Natural killer cell (primary cell): ENCODE measurements at regions not wholly inside any gene's neighbourhood (a gene's known extent, or its start where the extent isn't known, plus 50 kb on each side); places are given as distances from the start of the nearest gene placed in this dataset.

ENCODE experiments used
- ATAC-seq, 3 donors: fragments of 150-1000 bp in 2 of 3; fragments of 200-7000 bp in 1 of 3; cut with Tn5 transposase; 1 replicate in 1 of 3; 2 replicates in 2 of 3; pipeline ENCODE4 v1.10.0; 2021; ENCODE audit warnings: mild to moderate bottlenecking in 2 of 3, moderate library complexity in 2 of 3
- DNase-seq, 2 donors: peaks; one replicate each; pipeline versions ENCODE4 v3.0.0 to v3.0.0-alpha.2; 2013 to 2021; ENCODE audit warnings: mixed read lengths in 1 of 2
- H3K27ac ChIP-seq: one replicate; pipeline ENCODE4 v1.5.1; 2013; ENCODE audit warnings: mild to moderate bottlenecking, low read length
- H3K27me3 ChIP-seq: one replicate; pipeline ENCODE4 v1.6.1; 2013; ENCODE audit warnings: low read length; ENCODE audit not compliant: control insufficient read depth, insufficient read depth
- H3K36me3 ChIP-seq: one replicate; pipeline ENCODE4 v1.6.1; 2013; ENCODE audit warnings: low read length; ENCODE audit not compliant: control insufficient read depth, insufficient read depth
- H3K4me1 ChIP-seq: one replicate; pipeline ENCODE4 v1.6.1; 2013; ENCODE audit warnings: low read length; ENCODE audit not compliant: control insufficient read depth, insufficient read depth
- H3K4me3 ChIP-seq: one replicate; pipeline ENCODE4 v1.5.1; 2013; ENCODE audit warnings: low read length
- H3K9me3 ChIP-seq: one replicate; pipeline ENCODE4 v1.6.1; 2013; ENCODE audit warnings: low read length; ENCODE audit not compliant: control insufficient read depth, insufficient read depth
- H3K27ac Mint-ChIP-seq, 2 donors: one replicate each; pipeline ENCODE4 v1.8.0; 2022; ENCODE audit warnings: mild to moderate bottlenecking in 2 of 2, mixed read lengths in 2 of 2, moderate library complexity in 1 of 2
- H3K27me3 Mint-ChIP-seq, 2 donors: one replicate each; pipeline ENCODE4 v1.8.0; 2022; ENCODE audit warnings: low read depth in 2 of 2, mixed read lengths in 2 of 2
- H3K36me3 Mint-ChIP-seq: one replicate; pipeline ENCODE4 v1.8.0; 2022; ENCODE audit warnings: mixed read lengths
- H3K4me1 Mint-ChIP-seq, 2 donors: one replicate each; pipeline ENCODE4 v1.8.0; 2022; ENCODE audit warnings: mixed read lengths in 2 of 2
- H3K4me3 Mint-ChIP-seq: one replicate; pipeline ENCODE4 v1.8.0; 2022; ENCODE audit warnings: mild to moderate bottlenecking, moderate library complexity, mixed read lengths
- H3K9me3 Mint-ChIP-seq, 2 donors: one replicate each; pipeline ENCODE4 v1.8.0; 2022; ENCODE audit warnings: mixed read lengths in 2 of 2
- WGBS: methylation state at CpG from one replicate; pipeline ENCODE4 v1.1.7; 2013; ENCODE audit warnings: missing lambda C conversion rate; ENCODE audit not compliant: insufficient coverage; 5-methylcytosine and 5-hydroxymethylcytosine counted together
- intact Hi-C: fragments of 100-400 bp; cut with micrococcal nuclease; formaldehyde crosslinking; loops from one replicate; pipeline ENCODE4 v1.14.2; 2022
- TF ChIP-seq, protein P1 (sequence below): fragments of 200-600 bp; IDR thresholded peaks from one replicate; pipeline ENCODE4 v1.8.0; 2022; ENCODE audit warnings: antibody characterized with exemption

- Histone ChIP-seq H3K36me3 (no peaks in the 10 kb centered on the region), H3K4me3 (no peak overlapping the region), H3K9me3 (no peaks in the 10 kb centered on the region), H3K27ac (no peak overlapping the region), H3K27me3 (no peaks in the 10 kb centered on the region), H3K4me1 (no peaks in the 10 kb centered on the region)
- Mint-ChIP-seq H3K27ac (no peak overlapping the region), H3K4me1 (no peaks in the 10 kb centered on the region), H3K9me3 (no peaks in the 10 kb centered on the region), H3K4me3 (no peak overlapping the region), H3K36me3 (no peaks in the 10 kb centered on the region), H3K27me3 (peaks cover 0 to 9% of the 10 kb centered on the region in 2 donors)
- WGBS: 90% methylated on average over 3 of the region's 3 CpGs
- intact Hi-C loops: no loop called here
- TF ChIP-seq, protein P1, sequence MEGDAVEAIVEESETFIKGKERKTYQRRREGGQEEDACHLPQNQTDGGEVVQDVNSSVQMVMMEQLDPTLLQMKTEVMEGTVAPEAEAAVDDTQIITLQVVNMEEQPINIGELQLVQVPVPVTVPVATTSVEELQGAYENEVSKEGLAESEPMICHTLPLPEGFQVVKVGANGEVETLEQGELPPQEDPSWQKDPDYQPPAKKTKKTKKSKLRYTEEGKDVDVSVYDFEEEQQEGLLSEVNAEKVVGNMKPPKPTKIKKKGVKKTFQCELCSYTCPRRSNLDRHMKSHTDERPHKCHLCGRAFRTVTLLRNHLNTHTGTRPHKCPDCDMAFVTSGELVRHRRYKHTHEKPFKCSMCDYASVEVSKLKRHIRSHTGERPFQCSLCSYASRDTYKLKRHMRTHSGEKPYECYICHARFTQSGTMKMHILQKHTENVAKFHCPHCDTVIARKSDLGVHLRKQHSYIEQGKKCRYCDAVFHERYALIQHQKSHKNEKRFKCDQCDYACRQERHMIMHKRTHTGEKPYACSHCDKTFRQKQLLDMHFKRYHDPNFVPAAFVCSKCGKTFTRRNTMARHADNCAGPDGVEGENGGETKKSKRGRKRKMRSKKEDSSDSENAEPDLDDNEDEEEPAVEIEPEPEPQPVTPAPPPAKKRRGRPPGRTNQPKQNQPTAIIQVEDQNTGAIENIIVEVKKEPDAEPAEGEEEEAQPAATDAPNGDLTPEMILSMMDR: no peak
- ATAC-seq (no peak), DNase-seq (no peak)
Measured at GRCh38 chr6:125577124-125577662, 172.2 kb upstream of the HEY2 start.

- Histone ChIP-seq H3K27me3 (no peaks in the 10 kb centered on the region), H3K9me3 (no peaks in the 10 kb centered on the region), H3K27ac (no peak overlapping the region), H3K36me3 (no peaks in the 10 kb centered on the region), H3K4me3 (no peak overlapping the region), H3K4me1 (no peaks in the 10 kb centered on the region)
- Mint-ChIP-seq H3K4me3 (no peak overlapping the region), H3K36me3 (no peaks in the 10 kb centered on the region), H3K4me1 (no peaks in the 10 kb centered on the region), H3K9me3 (no peaks in the 10 kb centered on the region), H3K27me3 (peaks cover 3 to 19% of the 10 kb centered on the region in 2 donors), H3K27ac (no peak overlapping the region)
- TF ChIP-seq, protein P1: no peak
- ATAC-seq (no peak), DNase-seq (no peak)
- 93% methylated on average over 9 of the region's 9 CpGs for WGBS
- intact Hi-C loops: no loop called here
Measured at GRCh38 chr6:125584468-125584939, 164.9 kb upstream of the HEY2 start.

- DNase-seq (no peak), ATAC-seq (no peak)
- no peak overlapping the region for H3K4me3 Mint-ChIP-seq
- H3K36me3 Mint-ChIP-seq: no peaks in the 10 kb centered on the region
- Histone ChIP-seq H3K4me3 (no peak overlapping the region), H3K4me1 (no peaks in the 10 kb centered on the region), H3K27me3 (no peaks in the 10 kb centered on the region), H3K27ac (no peak overlapping the region), H3K9me3 (no peaks in the 10 kb centered on the region), H3K36me3 (no peaks in the 10 kb centered on the region)
- 86% methylated on average over 4 of the region's 4 CpGs for WGBS
- TF ChIP-seq, protein P1: no peak
- intact Hi-C loops: no loop called here
- H3K27ac Mint-ChIP-seq: no peak overlapping the region
- no peaks in the 10 kb centered on the region for H3K9me3 Mint-ChIP-seq
- H3K27me3 Mint-ChIP-seq: peaks cover 3 to 22% of the 10 kb centered on the region in 2 donors
- H3K4me1 Mint-ChIP-seq: no peaks in the 10 kb centered on the region
Measured at GRCh38 chr6:125585470-125585869, 164.0 kb upstream of the HEY2 start.

GRCh38 chr6:125586074-125586473 is 163.4 kb upstream of the HEY2 start:
- H3K27ac ChIP-seq: no peak overlapping the region
- TF ChIP-seq, protein P1: no peak
- no peak overlapping the region for H3K4me3 Mint-ChIP-seq
- H3K4me3 ChIP-seq: no peak overlapping the region
- no peaks in the 10 kb centered on the region for H3K27me3 ChIP-seq
- H3K4me1 Mint-ChIP-seq: no peaks in the 10 kb centered on the region
- no peaks in the 10 kb centered on the region for H3K36me3 ChIP-seq
- H3K9me3 Mint-ChIP-seq: no peaks in the 10 kb centered on the region
- H3K4me1 ChIP-seq: no peaks in the 10 kb centered on the region
- H3K27ac Mint-ChIP-seq: no peak overlapping the region
- intact Hi-C loops: no loop called here
- H3K9me3 ChIP-seq: no peaks in the 10 kb centered on the region
- WGBS: 74% methylated on average over 3 of the region's 3 CpGs
- peaks cover 3 to 22% of the 10 kb centered on the region in 2 donors for H3K27me3 Mint-ChIP-seq
- H3K36me3 Mint-ChIP-seq: no peaks in the 10 kb centered on the region
- DNase-seq (no peak), ATAC-seq (no peak)
